Mesenchymal stem cell (in vitro differentiated cells and primary cell): ENCODE measurements at regions not wholly inside any gene's neighbourhood (a gene's known extent, or its start where the extent isn't known, plus 50 kb on each side); places are given as distances from the start of the nearest gene placed in this dataset.

ENCODE experiments used
- DNase-seq: peaks from one replicate; pipeline ENCODE4 v3.0.0-alpha.2; 2013
- H2AFZ ChIP-seq: one replicate; pipeline ENCODE4 v1.6.1; 2013; ENCODE audit warnings: low read depth, mild to moderate bottlenecking, control low read depth, inconsistent platforms, low read length, moderate library complexity
- H2AK5ac ChIP-seq: 2 replicates; pipeline ENCODE4 v1.6.1; 2013; ENCODE audit warnings: low read length, moderate library complexity, mild to moderate bottlenecking, inconsistent platforms; ENCODE audit not compliant: severe bottlenecking
- H2BK120ac ChIP-seq: one replicate; pipeline ENCODE4 v1.6.1; 2013; ENCODE audit warnings: low read depth, mild to moderate bottlenecking, inconsistent platforms, low read length, moderate library complexity
- H2BK12ac ChIP-seq, 2 experiments: one replicate each; pipeline ENCODE4 v1.6.1; 2013; ENCODE audit warnings: inconsistent platforms in 2 of 2, low read length in 2 of 2, mild to moderate bottlenecking in 2 of 2, moderate library complexity in 2 of 2, control low read depth in 1 of 2
- H2BK15ac ChIP-seq: one replicate; pipeline ENCODE4 v1.6.1; 2013; ENCODE audit warnings: mild to moderate bottlenecking, low read depth, inconsistent platforms; ENCODE audit not compliant: poor library complexity, severe bottlenecking
- H2BK5ac ChIP-seq: 2 replicates; pipeline ENCODE4 v1.6.1; 2013; ENCODE audit warnings: low read depth, mild to moderate bottlenecking, low read length, control low read depth, inconsistent platforms; ENCODE audit not compliant: poor library complexity, severe bottlenecking
- H3K14ac ChIP-seq, 2 experiments: one replicate each; pipeline ENCODE4 v1.6.1; 2013; ENCODE audit warnings: inconsistent platforms in 2 of 2, low read length in 2 of 2, control low read depth in 1 of 2, mild to moderate bottlenecking in 1 of 2, moderate library complexity in 1 of 2
- H3K18ac ChIP-seq, 2 experiments: one replicate each; pipeline ENCODE4 v1.6.1; 2013; ENCODE audit warnings: inconsistent platforms in 2 of 2, low read length in 2 of 2, control low read depth in 1 of 2, low read depth in 1 of 2, mild to moderate bottlenecking in 1 of 2
- H3K23ac ChIP-seq, 2 experiments: one replicate each; pipeline ENCODE4 v1.6.1; 2013; ENCODE audit warnings: inconsistent platforms in 2 of 2, low read length in 2 of 2, mild to moderate bottlenecking in 2 of 2, moderate library complexity in 2 of 2, control low read depth in 1 of 2
- H3K27ac ChIP-seq: 2 replicates; pipeline ENCODE4 v1.5.1; 2013; ENCODE audit warnings: mild to moderate bottlenecking, moderate library complexity, low read length, control low read depth, inconsistent platforms; ENCODE audit not compliant: poor library complexity, severe bottlenecking
- H3K27me3 ChIP-seq, 2 experiments: 2 replicates each; pipeline versions ENCODE4 v1.6.1 to v1.7.0; 2013; ENCODE audit warnings: low read length in 2 of 2, mild to moderate bottlenecking in 2 of 2, moderate library complexity in 2 of 2, control low read depth in 1 of 2, inconsistent platforms in 1 of 2; ENCODE audit not compliant: control insufficient read depth in 1 of 2, insufficient read depth in 1 of 2
- H3K36me3 ChIP-seq, 2 experiments: 2 replicates each; pipeline versions ENCODE4 v1.6.1 to v1.7.0; 2013; ENCODE audit warnings: low read length in 2 of 2, control low read depth in 1 of 2, inconsistent platforms in 1 of 2, low read depth in 1 of 2, mild to moderate bottlenecking in 1 of 2; ENCODE audit not compliant: insufficient read depth in 2 of 2, control insufficient read depth in 1 of 2
- H3K4ac ChIP-seq, 2 experiments: one replicate each; pipeline ENCODE4 v1.6.1; 2013; ENCODE audit warnings: inconsistent platforms in 2 of 2, low read length in 2 of 2, mild to moderate bottlenecking in 2 of 2, moderate library complexity in 2 of 2, control low read depth in 1 of 2, low read depth in 1 of 2
- H3K4me1 ChIP-seq: 2 replicates; pipeline ENCODE4 v1.6.1; 2013; ENCODE audit warnings: low read depth, low read length, control low read depth; ENCODE audit not compliant: control insufficient read depth, insufficient read depth
- H3K4me2 ChIP-seq: 2 replicates; pipeline ENCODE4 v1.6.1; 2013; ENCODE audit warnings: low read length, mild to moderate bottlenecking, inconsistent platforms; ENCODE audit not compliant: poor library complexity, severe bottlenecking
- H3K4me3 ChIP-seq, 2 experiments: 2 replicates each; pipeline versions ENCODE4 v1.5.1 to v1.7.0; 2013; ENCODE audit warnings: low read length in 2 of 2, mild to moderate bottlenecking in 2 of 2, control low read depth in 1 of 2, low read depth in 1 of 2; ENCODE audit not compliant: insufficient read depth in 1 of 2
- H3K79me1 ChIP-seq: replicated peaks from 2 replicates; pipeline ENCODE4 v1.6.1; 2013; ENCODE audit warnings: mild to moderate bottlenecking, control low read depth, low read length, inconsistent platforms; ENCODE audit not compliant: poor library complexity, severe bottlenecking
- H3K9ac ChIP-seq: 2 replicates; pipeline ENCODE4 v1.7.0; 2013; ENCODE audit warnings: mild to moderate bottlenecking, low read length, moderate library complexity
- H3K9me3 ChIP-seq: 2 replicates; pipeline ENCODE4 v1.7.0; 2013; ENCODE audit warnings: mild to moderate bottlenecking, low read length; ENCODE audit not compliant: control insufficient read depth
- H4K8ac ChIP-seq: one replicate; pipeline ENCODE4 v1.6.1; 2013; ENCODE audit warnings: inconsistent platforms, mild to moderate bottlenecking, low read length, moderate library complexity
- H4K91ac ChIP-seq: one replicate; pipeline ENCODE4 v1.6.1; 2013; ENCODE audit warnings: mild to moderate bottlenecking, low read length, inconsistent platforms
- WGBS: methylation state at CpG from one replicate; pipeline ENCODE4 v1.1.7; 2013; ENCODE audit warnings: mixed read lengths; 5-methylcytosine and 5-hydroxymethylcytosine counted together

DNA sequence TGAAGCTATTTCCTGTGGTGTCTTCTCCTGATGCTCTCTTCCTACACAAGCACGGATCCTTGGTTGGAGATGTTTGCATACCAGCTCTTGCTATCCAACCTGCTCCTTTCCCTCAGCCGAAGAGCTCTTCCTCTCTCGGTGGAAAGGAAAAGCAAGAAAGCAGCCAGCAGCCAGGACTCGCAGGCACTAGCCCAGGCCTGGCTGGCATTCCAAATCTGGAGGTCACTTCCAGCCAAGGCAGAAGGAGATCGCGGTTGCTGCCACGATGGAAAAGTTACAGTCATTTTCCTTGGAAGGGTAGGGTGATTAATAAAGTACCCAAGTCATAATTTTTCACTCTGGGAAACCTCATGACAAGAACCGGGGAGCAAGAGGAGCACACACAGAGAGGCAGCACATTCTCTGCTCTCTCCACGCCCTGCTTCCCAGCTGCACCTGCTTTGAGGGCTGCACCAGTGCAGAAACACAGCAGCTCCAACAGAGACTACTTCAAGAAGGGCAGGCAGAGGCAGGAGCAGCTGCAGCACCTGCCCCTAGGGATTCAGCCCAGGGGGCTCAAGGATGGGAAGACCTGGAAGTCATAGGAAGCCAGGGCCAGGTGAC lies 399.3 kb downstream of the CADM1 start:
- WGBS = 83% methylated on average over 9 of the region's 9 CpGs
- Histone ChIP-seq H2BK5ac (no peak overlapping the region), H2BK120ac (no peak overlapping the region)

DNA sequence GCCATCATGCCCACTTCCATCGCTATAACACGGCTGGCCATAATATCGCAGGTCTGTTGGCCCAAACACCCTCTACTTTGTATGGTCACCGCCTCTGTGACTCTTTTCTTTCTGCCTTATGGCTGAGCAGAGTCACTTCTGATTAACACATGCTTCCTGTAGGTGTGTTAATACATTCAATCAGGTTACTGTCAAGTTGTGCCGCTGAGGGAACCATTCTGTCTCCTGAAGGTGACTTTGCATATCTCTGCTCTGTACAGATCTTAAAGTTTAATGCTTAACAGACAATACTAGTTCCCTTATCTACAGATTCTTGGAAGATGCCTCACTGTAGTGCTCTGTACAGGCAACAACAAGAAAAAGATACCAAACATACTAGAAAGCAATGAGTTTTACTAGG lies 393.1 kb downstream of the CADM1 start:
- Histone ChIP-seq H3K27me3 (peaks cover 0 to 8% of the 10 kb centered on the region in 2 experiments), H3K18ac (no peak overlapping the region), H2BK12ac (no peak overlapping the region), H2BK120ac (no peak overlapping the region), H2BK15ac (no peak overlapping the region), H3K4me2 (no peak overlapping the region), H3K23ac (no peak overlapping the region), H4K91ac (no peak overlapping the region), H3K4ac (no peak overlapping the region), H2BK5ac (no peak overlapping the region), H3K4me1 (no peaks in the 10 kb centered on the region), H3K14ac (peak overlapping the region in 1 of 2 experiments; percentile 57), H3K4me3 (no peak overlapping the region), H2AK5ac (no peak overlapping the region), H3K36me3 (no peaks in the 10 kb centered on the region), H3K79me1 (no peaks in the 10 kb centered on the region), H3K9me3 (no peaks in the 10 kb centered on the region), H3K27ac (no peak overlapping the region), H2AFZ (no peak overlapping the region), H3K9ac (no peak overlapping the region), H4K8ac (no peak overlapping the region)
- 89% methylated on average over 5 of the region's 5 CpGs for WGBS
- DNase-seq = no peak

More for the DNA sequence above, 399.3 kb downstream of the CADM1 start:
- no peak overlapping the region for H3K27ac ChIP-seq
- H3K9me3 ChIP-seq = no peaks in the 10 kb centered on the region
- H4K91ac ChIP-seq = no peak overlapping the region
- no peak overlapping the region for H3K4ac ChIP-seq
- H3K4me3 ChIP-seq = no peak overlapping the region
- no peaks in the 10 kb centered on the region for H3K36me3 ChIP-seq
- no peak for DNase-seq
- no peaks in the 10 kb centered on the region for H3K4me1 ChIP-seq
- no peak overlapping the region for H3K18ac ChIP-seq
- H3K4me2 ChIP-seq = no peak overlapping the region
- H2AK5ac ChIP-seq = no peak overlapping the region
- no peak overlapping the region for H2BK15ac ChIP-seq
- no peak overlapping the region for H3K14ac ChIP-seq
- H2AFZ ChIP-seq = no peak overlapping the region
- H2BK12ac ChIP-seq = no peak overlapping the region
- no peak overlapping the region for H3K9ac ChIP-seq
- no peaks in the 10 kb centered on the region for H3K79me1 ChIP-seq
- H3K23ac ChIP-seq = no peak overlapping the region
- H4K8ac ChIP-seq = no peak overlapping the region
- H3K27me3 ChIP-seq = peaks cover 0 to 8% of the 10 kb centered on the region in 2 experiments

DNA sequence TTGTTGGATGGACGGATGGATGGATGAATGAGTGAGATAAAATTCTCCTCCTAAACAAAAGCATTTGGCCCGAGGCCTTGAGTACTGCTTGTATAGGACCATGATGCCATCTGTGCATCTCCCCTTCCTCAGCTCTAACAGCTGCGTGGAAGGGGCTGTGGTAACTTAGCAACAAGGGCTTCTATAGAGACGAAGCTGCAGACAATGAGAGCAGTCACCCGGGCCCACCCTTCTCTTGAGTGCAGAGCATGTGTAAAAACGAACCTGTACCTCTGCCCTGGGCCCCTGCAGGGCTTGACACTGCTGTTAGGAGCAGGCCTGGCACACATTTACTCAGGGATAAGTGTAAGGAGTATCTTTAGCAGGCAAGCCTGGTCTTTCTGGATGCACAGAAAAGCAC lies 391.5 kb downstream of the CADM1 start:
- Histone ChIP-seq H3K4me2 (no peak overlapping the region), H4K8ac (no peak overlapping the region), H3K9me3 (no peaks in the 10 kb centered on the region), H2BK120ac (no peak overlapping the region), H3K4me1 (no peaks in the 10 kb centered on the region), H3K9ac (no peak overlapping the region), H3K23ac (no peak overlapping the region), H4K91ac (no peak overlapping the region), H2BK12ac (no peak overlapping the region), H3K14ac (no peak overlapping the region), H3K4me3 (no peak overlapping the region), H3K36me3 (no peaks in the 10 kb centered on the region), H3K27ac (no peak overlapping the region), H3K27me3 (peaks cover 0 to 5% of the 10 kb centered on the region in 2 experiments), H2AK5ac (no peak overlapping the region), H3K4ac (no peak overlapping the region), H2BK5ac (no peak overlapping the region), H3K18ac (no peak overlapping the region), H2BK15ac (no peak overlapping the region), H2AFZ (no peak overlapping the region), H3K79me1 (no peaks in the 10 kb centered on the region)
- DNase-seq = no peak
- 77% methylated on average over 5 of the region's 6 CpGs for WGBS

DNA sequence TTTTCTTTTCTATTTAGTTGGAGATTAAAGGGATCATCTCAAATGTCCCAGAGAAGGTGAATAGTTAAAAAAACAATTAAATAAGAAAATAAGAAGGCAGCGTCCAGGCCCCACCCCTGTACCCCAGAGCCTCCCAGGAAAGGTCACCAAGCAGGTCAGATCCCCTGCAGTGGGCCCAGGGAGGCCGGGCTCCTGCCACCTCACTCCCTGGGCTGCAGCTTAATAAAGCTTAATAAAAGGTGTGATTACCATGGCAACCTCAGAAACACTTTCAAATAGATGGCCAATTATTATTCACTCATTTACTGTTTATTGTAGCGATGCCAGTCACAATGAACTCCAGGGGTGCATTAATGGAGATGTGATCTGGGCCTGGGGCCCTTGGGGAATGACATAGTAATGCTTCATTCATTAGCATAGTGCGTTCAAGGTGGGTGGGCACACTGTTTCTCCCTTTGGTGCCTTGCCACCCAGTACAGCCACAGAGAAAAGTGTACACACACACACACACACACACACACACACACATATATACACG lies 386.2 kb downstream of the CADM1 start:
- no peak overlapping the region for H4K8ac ChIP-seq
- no peak overlapping the region for H2AK5ac ChIP-seq
- no peak overlapping the region for H2BK5ac ChIP-seq
- H3K27me3 ChIP-seq = peaks cover 0 to 3% of the 10 kb centered on the region in 2 experiments
- H3K23ac ChIP-seq = no peak overlapping the region
- H3K4me3 ChIP-seq = no peak overlapping the region
- H3K14ac ChIP-seq = no peak overlapping the region
- no peak overlapping the region for H2BK12ac ChIP-seq
- no peaks in the 10 kb centered on the region for H3K36me3 ChIP-seq
- no peak overlapping the region for H2BK15ac ChIP-seq
- H3K4ac ChIP-seq = no peak overlapping the region
- no peak overlapping the region for H3K4me2 ChIP-seq
- H3K9ac ChIP-seq = no peak overlapping the region
- no peak overlapping the region for H4K91ac ChIP-seq
- H3K18ac ChIP-seq = no peak overlapping the region
- WGBS = 51% methylated on average over 5 of the region's 5 CpGs
- H3K9me3 ChIP-seq = no peaks in the 10 kb centered on the region
- H3K79me1 ChIP-seq = no peaks in the 10 kb centered on the region
- DNase-seq = no peak
- no peak overlapping the region for H2BK120ac ChIP-seq
- no peak overlapping the region for H2AFZ ChIP-seq
- H3K27ac ChIP-seq = no peak overlapping the region
- H3K4me1 ChIP-seq = no peaks in the 10 kb centered on the region
